Panc1 (cell line): ENCODE measurements at regions not wholly inside any gene's neighbourhood (a gene's known extent, or its start where the extent isn't known, plus 50 kb on each side); places are given as distances from the start of the nearest gene placed in this dataset.

Experiments used
- POLR2AphosphoS5 ChIP-seq: IDR thresholded peaks from 2 replicates; pipeline ENCODE4 v1.6.1; 2012; ENCODE audit warnings: mild to moderate bottlenecking, low read depth, low read length, moderate library complexity
- SIN3A ChIP-seq: IDR thresholded peaks from 2 replicates; pipeline ENCODE4 v1.6.1; 2012; ENCODE audit warnings: low read depth, mild to moderate bottlenecking, low read length, moderate library complexity, borderline replicate concordance; ENCODE audit not compliant: insufficient read depth
- TCF7L2 ChIP-seq: IDR thresholded peaks from 2 replicates; pipeline ENCODE4 v1.6.1; 2011; ENCODE audit warnings: mild to moderate bottlenecking, low read depth, low read length, inconsistent platforms
- TF ChIP-seq, protein P1 (sequence below): fragments of 450-650 bp; IDR thresholded peaks from 2 replicates; pipeline ENCODE4 v1.5.1; 2017; ENCODE audit warnings: mild to moderate bottlenecking
- TF ChIP-seq, protein P2 (sequence below), 2 experiments: IDR thresholded peaks; 2 replicates each; pipeline ENCODE4 v1.6.1; 2011 to 2012; ENCODE audit warnings: low read depth in 2 of 2, control low read depth in 1 of 2, low read length in 1 of 2, mild to moderate bottlenecking in 1 of 2, moderate library complexity in 1 of 2; ENCODE audit not compliant: insufficient read depth in 1 of 2

GRCh38 chr2:18837240-18837639 is 247.9 kb upstream of the NT5C1B start:
- TF ChIP-seq, protein P1, sequence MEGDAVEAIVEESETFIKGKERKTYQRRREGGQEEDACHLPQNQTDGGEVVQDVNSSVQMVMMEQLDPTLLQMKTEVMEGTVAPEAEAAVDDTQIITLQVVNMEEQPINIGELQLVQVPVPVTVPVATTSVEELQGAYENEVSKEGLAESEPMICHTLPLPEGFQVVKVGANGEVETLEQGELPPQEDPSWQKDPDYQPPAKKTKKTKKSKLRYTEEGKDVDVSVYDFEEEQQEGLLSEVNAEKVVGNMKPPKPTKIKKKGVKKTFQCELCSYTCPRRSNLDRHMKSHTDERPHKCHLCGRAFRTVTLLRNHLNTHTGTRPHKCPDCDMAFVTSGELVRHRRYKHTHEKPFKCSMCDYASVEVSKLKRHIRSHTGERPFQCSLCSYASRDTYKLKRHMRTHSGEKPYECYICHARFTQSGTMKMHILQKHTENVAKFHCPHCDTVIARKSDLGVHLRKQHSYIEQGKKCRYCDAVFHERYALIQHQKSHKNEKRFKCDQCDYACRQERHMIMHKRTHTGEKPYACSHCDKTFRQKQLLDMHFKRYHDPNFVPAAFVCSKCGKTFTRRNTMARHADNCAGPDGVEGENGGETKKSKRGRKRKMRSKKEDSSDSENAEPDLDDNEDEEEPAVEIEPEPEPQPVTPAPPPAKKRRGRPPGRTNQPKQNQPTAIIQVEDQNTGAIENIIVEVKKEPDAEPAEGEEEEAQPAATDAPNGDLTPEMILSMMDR, result no peak
- TF ChIP-seq POLR2AphosphoS5, result no peak
- TF ChIP-seq SIN3A, result no peak
- TF ChIP-seq, protein P2, sequence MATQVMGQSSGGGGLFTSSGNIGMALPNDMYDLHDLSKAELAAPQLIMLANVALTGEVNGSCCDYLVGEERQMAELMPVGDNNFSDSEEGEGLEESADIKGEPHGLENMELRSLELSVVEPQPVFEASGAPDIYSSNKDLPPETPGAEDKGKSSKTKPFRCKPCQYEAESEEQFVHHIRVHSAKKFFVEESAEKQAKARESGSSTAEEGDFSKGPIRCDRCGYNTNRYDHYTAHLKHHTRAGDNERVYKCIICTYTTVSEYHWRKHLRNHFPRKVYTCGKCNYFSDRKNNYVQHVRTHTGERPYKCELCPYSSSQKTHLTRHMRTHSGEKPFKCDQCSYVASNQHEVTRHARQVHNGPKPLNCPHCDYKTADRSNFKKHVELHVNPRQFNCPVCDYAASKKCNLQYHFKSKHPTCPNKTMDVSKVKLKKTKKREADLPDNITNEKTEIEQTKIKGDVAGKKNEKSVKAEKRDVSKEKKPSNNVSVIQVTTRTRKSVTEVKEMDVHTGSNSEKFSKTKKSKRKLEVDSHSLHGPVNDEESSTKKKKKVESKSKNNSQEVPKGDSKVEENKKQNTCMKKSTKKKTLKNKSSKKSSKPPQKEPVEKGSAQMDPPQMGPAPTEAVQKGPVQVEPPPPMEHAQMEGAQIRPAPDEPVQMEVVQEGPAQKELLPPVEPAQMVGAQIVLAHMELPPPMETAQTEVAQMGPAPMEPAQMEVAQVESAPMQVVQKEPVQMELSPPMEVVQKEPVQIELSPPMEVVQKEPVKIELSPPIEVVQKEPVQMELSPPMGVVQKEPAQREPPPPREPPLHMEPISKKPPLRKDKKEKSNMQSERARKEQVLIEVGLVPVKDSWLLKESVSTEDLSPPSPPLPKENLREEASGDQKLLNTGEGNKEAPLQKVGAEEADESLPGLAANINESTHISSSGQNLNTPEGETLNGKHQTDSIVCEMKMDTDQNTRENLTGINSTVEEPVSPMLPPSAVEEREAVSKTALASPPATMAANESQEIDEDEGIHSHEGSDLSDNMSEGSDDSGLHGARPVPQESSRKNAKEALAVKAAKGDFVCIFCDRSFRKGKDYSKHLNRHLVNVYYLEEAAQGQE (IDR thresholded peaks at IDR 0.05; ENCODE audit: insufficient read depth in 1 of 2, low read depth in 2 of 2, low read length in 1 of 2), result no peak
- no peak for TF ChIP-seq TCF7L2
